ENCODE measurements at regions not wholly inside any gene's neighbourhood (a gene's known extent, or its start where the extent isn't known, plus 50 kb on each side); places are given as distances from the start of the nearest gene placed in this dataset.

- TF ChIP-seq CTCF (conservative IDR thresholded peaks at IDR 0.05; ENCODE audit: low read depth, low read length) (no peak), EZH2 (IDR thresholded peaks at IDR 0.05; ENCODE audit: low read length, unreplicated experiment) (no peak), EZH2phosphoT487 (IDR thresholded peaks at IDR 0.05; ENCODE audit: borderline replicate concordance, low read length) (no peak)
Measured at GRCh38 chr1:87894062-87894461, 565.4 kb downstream of the LMO4 start.

All from PC-3 (cell line).